GM12878 (cell line): ENCODE measurements at regions not wholly inside any gene's neighbourhood (a gene's known extent, or its start where the extent isn't known, plus 50 kb on each side); places are given as distances from the start of the nearest gene placed in this dataset.

ENCODE experiments used
- ATAC-seq: fragments of 200-7000 bp; cut with Tn5 transposase; 3 replicates; pipeline ENCODE4 v1.9.1; 2020; ENCODE audit warnings: mild to moderate bottlenecking, moderate library complexity
- BruUV-seq: library from RNA; stranded (reverse); fragments of 400-500 nt; replicated peaks from 2 replicates; lab custom pipeline; 2021; lab: Mats Ljungman, UMichigan
- CTCF ChIA-PET: fragments of 300-600 bp; sonication (Branson Sonifier 250); formaldehyde crosslinking; extraction: SDS; loops from one replicate; lab custom pipeline; 2021; ENCODE audit warnings: inconsistent platforms; lab: Yijun Ruan, JAX
- POLR2A ChIA-PET: fragments of 350-600 bp; formaldehyde crosslinking; extraction: SDS; loops from one replicate; lab custom pipeline; 2021; ENCODE audit warnings: inconsistent platforms; lab: Charles Lee
- RAD21 ChIA-PET: fragments of 300-600 bp; sonication (Branson Sonifier 250); formaldehyde crosslinking; loops from one replicate; lab custom pipeline; 2023; ENCODE audit warnings: antibody characterized with exemption; ENCODE audit not compliant: unreplicated experiment; lab: Charles Lee
- SMC1A ChIA-PET: fragments of 300-600 bp; sonication (Branson Sonifier 250); formaldehyde crosslinking; loops from one replicate; lab custom pipeline; 2023; ENCODE audit not compliant: unreplicated experiment, uncharacterized antibody; lab: Charles Lee
- DNase-seq: peaks from one replicate; pipeline ENCODE4 v3.0.0-alpha.2; 2011; ENCODE audit warnings: low read depth, low spot score
- FAIRE-seq: peaks from 3 replicates; lab custom pipeline; 2011; peaks lifted over from hg19 to GRCh38; lab: Jason Lieb, UNC
- H2AFZ ChIP-seq: 2 replicates; pipeline ENCODE4 v1.6.0; 2011; ENCODE audit warnings: low read depth, low read length, control low read depth; ENCODE audit not compliant: control insufficient read depth
- H3K27ac ChIP-seq: 2 replicates; pipeline ENCODE4 v1.5.1; 2011; ENCODE audit warnings: control low read depth; ENCODE audit not compliant: control insufficient read depth, insufficient read depth
- H3K27me3 ChIP-seq, 2 experiments: replicated peaks in 1 of 2; 2 replicates each; pipeline versions ENCODE4 v1.6.0 to v1.6.1; 2011; ENCODE audit warnings: low read length in 1 of 2; ENCODE audit not compliant: control insufficient read depth in 2 of 2, insufficient read depth in 2 of 2
- H3K36me3 ChIP-seq, 2 experiments: 2 replicates each; pipeline ENCODE4 v1.5.1; 2011; ENCODE audit warnings: low read length in 1 of 2; ENCODE audit not compliant: control insufficient read depth in 2 of 2, insufficient read depth in 2 of 2
- H3K4me1 ChIP-seq: 2 replicates; pipeline ENCODE4 v1.6.1; 2011; ENCODE audit warnings: mild to moderate bottlenecking, low read length, moderate library complexity, mixed read lengths; ENCODE audit not compliant: control insufficient read depth, insufficient read depth
- H3K4me2 ChIP-seq: 2 replicates; pipeline ENCODE4 v1.6.0; 2011; ENCODE audit warnings: control low read depth; ENCODE audit not compliant: control insufficient read depth, insufficient read depth
- H3K4me3 ChIP-seq: fragments of 200-600 bp; sonication (generic); 2 replicates; pipeline ENCODE4 v1.5.1; 2016
- H3K79me2 ChIP-seq: 2 replicates; pipeline ENCODE4 v1.6.0; 2011; ENCODE audit warnings: low read length; ENCODE audit not compliant: control insufficient read depth, insufficient read depth
- H3K9ac ChIP-seq: 2 replicates; pipeline ENCODE4 v1.8.0; 2011; ENCODE audit warnings: low read length, control low read depth, mixed read lengths; ENCODE audit not compliant: control insufficient read depth, insufficient read depth
- H3K9me3 ChIP-seq: replicated peaks from 3 replicates; pipeline ENCODE4 v1.5.1; 2011; ENCODE audit warnings: mild to moderate bottlenecking, low read length; ENCODE audit not compliant: control insufficient read depth, insufficient read depth
- H4K20me1 ChIP-seq: 2 replicates; pipeline ENCODE4 v1.6.0; 2011; ENCODE audit not compliant: control insufficient read depth, insufficient read depth
- EZH2 ChIP-seq: IDR thresholded peaks from 2 replicates; pipeline ENCODE4 v1.6.1; 2012; ENCODE audit warnings: low read depth, mild to moderate bottlenecking, control low read depth, inconsistent platforms, low read length, borderline replicate concordance; ENCODE audit not compliant: control insufficient read depth
- IKZF1 ChIP-seq: fragments of 450-650 bp; conservative IDR thresholded peaks from 2 replicates; pipeline ENCODE4 v1.6.1; 2017; ENCODE audit warnings: antibody characterized with exemption, mild to moderate bottlenecking
- IRF4 ChIP-seq: IDR thresholded peaks from 2 replicates; pipeline ENCODE4 v1.6.1; 2011; ENCODE audit warnings: low read depth, low read length
- KAT2A ChIP-seq: conservative IDR thresholded peaks from 2 replicates; pipeline ENCODE4 v1.6.1; 2011; ENCODE audit warnings: low read depth, low read length; ENCODE audit not compliant: control insufficient read depth
- KDM1A ChIP-seq: fragments of 200-600 bp; sonication (generic); IDR thresholded peaks from 2 replicates; pipeline ENCODE4 v1.6.1; 2016; ENCODE audit warnings: borderline replicate concordance
- NFYA ChIP-seq: IDR thresholded peaks from 2 replicates; pipeline ENCODE4 v1.6.1; 2011; ENCODE audit warnings: low read depth, mild to moderate bottlenecking, low read length, improper control_type of control experiment, borderline replicate concordance
- NKRF ChIP-seq: fragments of 450-650 bp; conservative IDR thresholded peaks from 2 replicates; pipeline ENCODE4 v1.6.1; 2017; ENCODE audit warnings: mild to moderate bottlenecking, moderate library complexity
- PML ChIP-seq: IDR thresholded peaks from 2 replicates; pipeline ENCODE4 v1.6.1; 2012; ENCODE audit warnings: low read length, inconsistent platforms
- PRDM15 ChIP-seq: fragments of 450-650 bp; formaldehyde crosslinking; IDR thresholded peaks from 2 replicates; pipeline ENCODE4 v1.4.0; 2020; ENCODE audit warnings: mild to moderate bottlenecking, moderate library complexity
- SMARCA5 ChIP-seq: fragments of 450-650 bp; IDR thresholded peaks from 2 replicates; pipeline ENCODE4 v1.6.1; 2017; ENCODE audit warnings: mild to moderate bottlenecking
- SMC3 ChIP-seq: IDR thresholded peaks from 2 replicates; pipeline ENCODE4 v1.6.1; 2011; ENCODE audit warnings: low read length, improper control_type of control experiment, borderline replicate concordance
- YY1 ChIP-seq: IDR thresholded peaks from 2 replicates; pipeline ENCODE4 v1.6.1; 2011; ENCODE audit warnings: low read depth, mild to moderate bottlenecking, low read length
- ZNF217 ChIP-seq: fragments of 450-650 bp; IDR thresholded peaks from 2 replicates; pipeline ENCODE4 v1.6.1; 2017; ENCODE audit warnings: antibody characterized with exemption, mild to moderate bottlenecking
- WGBS: methylation state at CpG from one replicate; pipeline ENCODE4 v1.1.6; 2016; ENCODE audit warnings: low lambda C conversion rate; ENCODE audit not compliant: insufficient replicate concordance, insufficient coverage; ENCODE audit errors: missing lambda C conversion rate; 5-methylcytosine and 5-hydroxymethylcytosine counted together
- in situ Hi-C: fragments of 300-500 bp; cut with MboI; formaldehyde crosslinking; loops from 9 replicates; pipeline ENCODE4 v1.14.3; 2018; ENCODE audit warnings: mixed read lengths
- intact Hi-C: fragments of 100-400 bp; cut with micrococcal nuclease; formaldehyde crosslinking; loops from one replicate; pipeline ENCODE4 v1.14.2; 2022; ENCODE audit not compliant: unreplicated experiment
- TF ChIP-seq, protein P1 (sequence below): fragments of 450-650 bp; IDR thresholded peaks from 2 replicates; pipeline ENCODE4 v1.6.1; 2018; ENCODE audit warnings: mild to moderate bottlenecking, low read depth, moderate library complexity; ENCODE audit not compliant: partially characterized antibody

GRCh38 chr13:21814604-21815003 is 143.7 kb downstream of the FGF9 start (continued):
- TF ChIP-seq NKRF (no peak), ZNF217 (no peak), NFYA (no peak), IRF4 (no peak), KAT2A (no peak), SMARCA5 (no peak)

GRCh38 chr13:21817878-21818277 is 147.0 kb downstream of the FGF9 start:
- in situ Hi-C loops (no loop called here), intact Hi-C loops (no loop called here)
- SMC1A ChIA-PET, result no interaction called here
- WGBS, result 82% methylated on average over 19 of the region's 25 CpGs
- Histone ChIP-seq H2AFZ (no peak overlapping the region), H3K27me3 (no peaks in the 10 kb centered on the region), H3K4me1 (no peaks in the 10 kb centered on the region), H3K4me3 (no peak overlapping the region), H4K20me1 (no peaks in the 10 kb centered on the region), H3K4me2 (no peak overlapping the region), H3K27ac (no peak overlapping the region), H3K36me3 (no peaks in the 10 kb centered on the region), H3K9ac (no peak overlapping the region), H3K79me2 (no peaks in the 10 kb centered on the region), H3K9me3 (no peaks in the 10 kb centered on the region; the same call in 2 of the 3 replicates)
- CTCF ChIA-PET, result no interaction called here
- no peak for DNase-seq
- RAD21 ChIA-PET, result no interaction called here
- no TSS peak for BruUV-seq
- no peak for FAIRE-seq
- POLR2A ChIA-PET, result no interaction called here
- ATAC-seq, result no peak
- TF ChIP-seq YY1, result no peak
- TF ChIP-seq SMC3, result no peak
- TF ChIP-seq KDM1A, result no peak
- no peak for TF ChIP-seq PRDM15
- TF ChIP-seq IKZF1, result no peak
- no peak for TF ChIP-seq EZH2
- no peak for TF ChIP-seq PML
- TF ChIP-seq SMARCA5, result no peak
- TF ChIP-seq NKRF, result no peak
- TF ChIP-seq, protein P1, sequence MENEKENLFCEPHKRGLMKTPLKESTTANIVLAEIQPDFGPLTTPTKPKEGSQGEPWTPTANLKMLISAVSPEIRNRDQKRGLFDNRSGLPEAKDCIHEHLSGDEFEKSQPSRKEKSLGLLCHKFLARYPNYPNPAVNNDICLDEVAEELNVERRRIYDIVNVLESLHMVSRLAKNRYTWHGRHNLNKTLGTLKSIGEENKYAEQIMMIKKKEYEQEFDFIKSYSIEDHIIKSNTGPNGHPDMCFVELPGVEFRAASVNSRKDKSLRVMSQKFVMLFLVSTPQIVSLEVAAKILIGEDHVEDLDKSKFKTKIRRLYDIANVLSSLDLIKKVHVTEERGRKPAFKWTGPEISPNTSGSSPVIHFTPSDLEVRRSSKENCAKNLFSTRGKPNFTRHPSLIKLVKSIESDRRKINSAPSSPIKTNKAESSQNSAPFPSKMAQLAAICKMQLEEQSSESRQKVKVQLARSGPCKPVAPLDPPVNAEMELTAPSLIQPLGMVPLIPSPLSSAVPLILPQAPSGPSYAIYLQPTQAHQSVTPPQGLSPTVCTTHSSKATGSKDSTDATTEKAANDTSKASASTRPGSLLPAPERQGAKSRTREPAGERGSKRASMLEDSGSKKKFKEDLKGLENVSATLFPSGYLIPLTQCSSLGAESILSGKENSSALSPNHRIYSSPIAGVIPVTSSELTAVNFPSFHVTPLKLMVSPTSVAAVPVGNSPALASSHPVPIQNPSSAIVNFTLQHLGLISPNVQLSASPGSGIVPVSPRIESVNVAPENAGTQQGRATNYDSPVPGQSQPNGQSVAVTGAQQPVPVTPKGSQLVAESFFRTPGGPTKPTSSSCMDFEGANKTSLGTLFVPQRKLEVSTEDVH, result no peak
